ENCODE measurements at regions not wholly inside any gene's neighbourhood (a gene's known extent, or its start where the extent isn't known, plus 50 kb on each side); places are given as distances from the start of the nearest gene placed in this dataset.

DNA sequence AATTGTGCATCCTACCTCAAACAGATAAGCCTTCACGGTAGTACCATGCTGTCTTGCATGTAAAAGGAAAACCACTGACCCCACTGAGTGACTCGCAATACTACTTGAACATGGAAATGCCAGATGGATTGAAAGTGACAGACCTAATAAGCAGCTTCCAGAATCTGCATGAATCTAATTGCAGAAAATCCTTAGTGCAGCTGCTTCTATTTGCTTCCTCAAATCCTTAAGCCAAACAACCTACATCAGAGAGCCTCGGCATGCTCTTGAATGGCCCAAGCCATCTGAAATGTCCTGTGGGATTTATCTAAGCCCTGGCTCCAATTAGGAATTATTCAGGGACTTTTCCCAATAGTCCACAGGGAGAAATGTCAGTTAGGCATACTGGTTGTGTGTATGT, 509.5 kb upstream of the CELF2 start:
- in situ Hi-C loops (cut with MboI; ENCODE audit: low sequenced_read_pairs, unreplicated experiment) = no loop called here

DNA sequence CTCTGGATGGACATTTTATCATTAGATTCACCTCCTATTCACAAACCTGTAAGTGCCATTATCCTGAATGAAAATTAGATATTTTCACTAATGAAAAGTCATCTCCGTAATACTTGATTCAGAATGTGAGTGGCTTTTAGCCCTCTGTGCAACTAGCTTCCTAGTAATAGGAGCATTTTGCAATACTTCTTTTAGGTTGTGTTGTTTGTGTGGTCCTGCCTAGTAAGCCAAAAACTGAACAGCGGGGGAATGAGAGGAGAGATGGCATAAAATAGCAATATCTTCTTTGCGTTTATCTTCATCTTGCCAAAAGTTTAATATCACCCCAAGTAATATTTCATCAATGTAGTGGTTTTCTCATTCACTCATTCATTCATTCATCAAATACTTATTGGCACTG, 507.5 kb upstream of the CELF2 start:
- TF ChIP-seq, protein P1, sequence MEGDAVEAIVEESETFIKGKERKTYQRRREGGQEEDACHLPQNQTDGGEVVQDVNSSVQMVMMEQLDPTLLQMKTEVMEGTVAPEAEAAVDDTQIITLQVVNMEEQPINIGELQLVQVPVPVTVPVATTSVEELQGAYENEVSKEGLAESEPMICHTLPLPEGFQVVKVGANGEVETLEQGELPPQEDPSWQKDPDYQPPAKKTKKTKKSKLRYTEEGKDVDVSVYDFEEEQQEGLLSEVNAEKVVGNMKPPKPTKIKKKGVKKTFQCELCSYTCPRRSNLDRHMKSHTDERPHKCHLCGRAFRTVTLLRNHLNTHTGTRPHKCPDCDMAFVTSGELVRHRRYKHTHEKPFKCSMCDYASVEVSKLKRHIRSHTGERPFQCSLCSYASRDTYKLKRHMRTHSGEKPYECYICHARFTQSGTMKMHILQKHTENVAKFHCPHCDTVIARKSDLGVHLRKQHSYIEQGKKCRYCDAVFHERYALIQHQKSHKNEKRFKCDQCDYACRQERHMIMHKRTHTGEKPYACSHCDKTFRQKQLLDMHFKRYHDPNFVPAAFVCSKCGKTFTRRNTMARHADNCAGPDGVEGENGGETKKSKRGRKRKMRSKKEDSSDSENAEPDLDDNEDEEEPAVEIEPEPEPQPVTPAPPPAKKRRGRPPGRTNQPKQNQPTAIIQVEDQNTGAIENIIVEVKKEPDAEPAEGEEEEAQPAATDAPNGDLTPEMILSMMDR (IDR thresholded peaks at IDR 0.05; ENCODE audit: borderline replicate concordance, control extremely low read depth, extremely low read depth, insufficient read depth, missing control alignments) = no peak
- no peak for DNase-seq (ENCODE audit: low spot score)
- in situ Hi-C loops (cut with MboI; ENCODE audit: low sequenced_read_pairs, unreplicated experiment) = no loop called here

More for the DNA sequence above, 509.5 kb upstream of the CELF2 start:
- no peak for DNase-seq (ENCODE audit: low spot score)
- TF ChIP-seq, protein P1 (IDR thresholded peaks at IDR 0.05; ENCODE audit: borderline replicate concordance, control extremely low read depth, extremely low read depth, insufficient read depth, missing control alignments) = no peak

DNA sequence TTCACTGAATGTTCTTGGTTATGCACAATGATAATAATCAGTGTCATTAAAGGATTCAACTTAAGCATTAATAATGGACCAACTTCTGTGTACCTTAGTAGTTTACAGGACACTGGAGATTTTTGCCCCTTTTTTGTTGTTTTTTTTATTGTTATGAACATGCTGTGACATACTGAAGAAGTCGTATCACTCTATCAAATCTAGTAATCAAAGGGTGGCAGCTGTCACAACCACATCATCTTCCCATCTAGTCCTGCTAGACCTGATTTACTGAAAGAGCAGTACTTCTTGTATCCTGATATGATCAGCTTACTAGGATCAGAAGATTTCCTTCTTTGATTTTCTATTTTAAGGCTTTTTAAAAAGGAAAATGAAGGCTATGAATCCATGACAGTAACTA, 504.6 kb upstream of the CELF2 start:
- no peak for DNase-seq (ENCODE audit: low spot score)
- TF ChIP-seq, protein P1 (IDR thresholded peaks at IDR 0.05; ENCODE audit: borderline replicate concordance, control extremely low read depth, extremely low read depth, insufficient read depth, missing control alignments) = no peak
- in situ Hi-C loops (cut with MboI; ENCODE audit: low sequenced_read_pairs, unreplicated experiment) = no loop called here

DNA sequence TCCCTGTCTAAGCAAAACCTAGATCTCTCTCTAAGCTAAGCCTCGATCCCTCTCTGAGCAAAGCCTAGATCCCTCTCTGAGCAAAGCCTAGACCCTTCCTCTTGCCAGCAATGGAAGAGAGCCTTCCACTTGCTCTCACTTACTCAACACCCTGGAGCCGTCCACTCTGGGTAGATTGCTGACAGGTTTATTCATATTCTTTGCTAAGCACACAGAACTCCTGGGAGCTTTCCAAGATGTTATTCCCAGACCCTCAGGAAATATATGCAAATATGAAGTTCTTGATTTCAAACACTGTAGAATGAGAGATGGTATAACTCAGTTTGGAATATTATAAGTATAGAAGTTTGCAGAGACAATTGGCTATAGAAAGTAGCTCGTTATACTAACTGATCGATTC, 503.8 kb upstream of the CELF2 start:
- in situ Hi-C loops (cut with MboI; ENCODE audit: low sequenced_read_pairs, unreplicated experiment) = no loop called here
- DNase-seq (ENCODE audit: low spot score) = no peak
- TF ChIP-seq, protein P1 (IDR thresholded peaks at IDR 0.05; ENCODE audit: borderline replicate concordance, control extremely low read depth, extremely low read depth, insufficient read depth, missing control alignments) = no peak

DNA sequence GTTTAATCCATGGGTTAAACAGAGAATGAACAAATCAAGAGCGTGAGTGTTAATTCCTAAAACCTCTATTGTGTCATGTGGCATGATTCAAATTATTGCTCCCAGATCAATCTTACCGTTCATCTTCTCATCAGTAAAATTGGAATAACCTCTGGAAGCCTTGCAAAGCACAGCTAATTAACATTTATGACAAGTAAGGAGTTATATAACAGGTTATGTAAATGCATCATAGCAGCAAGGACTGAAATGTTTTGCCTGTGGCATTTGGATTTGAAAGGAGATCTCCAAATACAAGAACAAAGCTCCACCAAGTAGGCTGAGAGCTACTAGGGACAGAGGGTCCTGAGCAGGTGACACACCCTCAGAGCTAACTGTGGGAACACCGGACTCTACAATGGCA, 502.9 kb upstream of the CELF2 start:
- in situ Hi-C loops (cut with MboI; ENCODE audit: low sequenced_read_pairs, unreplicated experiment) = no loop called here
- no peak for DNase-seq (ENCODE audit: low spot score)
- TF ChIP-seq, protein P1 (IDR thresholded peaks at IDR 0.05; ENCODE audit: borderline replicate concordance, control extremely low read depth, extremely low read depth, insufficient read depth, missing control alignments) = no peak

DNA sequence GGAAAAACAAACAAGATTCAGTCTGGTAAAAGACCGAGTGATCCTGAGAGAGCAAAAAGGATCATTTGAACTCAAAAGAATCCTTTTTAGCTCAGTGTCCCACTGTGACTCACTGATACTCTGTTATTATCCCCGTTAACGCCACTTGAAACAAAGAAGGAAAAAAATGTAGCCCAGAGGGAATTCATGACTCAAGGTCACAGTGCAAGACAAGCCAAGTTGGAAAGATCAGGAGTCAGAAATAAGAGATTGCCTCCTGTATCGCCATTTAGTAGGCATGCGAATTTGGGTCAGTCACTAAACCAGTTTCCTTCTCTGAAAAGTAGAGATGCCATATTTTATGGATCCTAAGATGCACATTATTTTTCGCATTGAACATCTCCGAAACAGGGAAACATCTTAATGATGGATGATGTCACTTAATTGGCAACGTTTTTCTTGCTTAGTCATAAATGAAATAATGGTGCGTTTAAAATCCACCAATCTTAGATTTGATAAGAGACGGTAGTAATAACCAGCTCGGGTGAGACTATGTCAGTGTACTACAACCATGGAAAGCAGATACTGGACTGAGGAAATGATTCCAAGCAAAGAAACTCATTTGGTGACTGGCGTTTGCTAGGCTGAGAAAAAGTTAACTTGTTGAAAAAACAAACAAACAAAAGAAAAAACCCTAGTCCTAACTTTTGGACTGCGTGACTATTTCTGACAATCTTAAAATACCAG, 502.0 kb upstream of the CELF2 start:
- in situ Hi-C loops (cut with MboI; ENCODE audit: low sequenced_read_pairs, unreplicated experiment) = no loop called here
- TF ChIP-seq, protein P1 (IDR thresholded peaks at IDR 0.05; ENCODE audit: borderline replicate concordance, control extremely low read depth, extremely low read depth, insufficient read depth, missing control alignments) = no peak
- DNase-seq (ENCODE audit: low spot score) = no peak
